MV-4-11 (cell line): ENCODE measurements at regions not wholly inside any gene's neighbourhood (a gene's known extent, or its start where the extent isn't known, plus 50 kb on each side); places are given as distances from the start of the nearest gene placed in this dataset.

ENCODE experiments used
- DNase-seq: peaks from one replicate; lab custom pipeline; 2025; lab: John Stamatoyannopoulos, UW

DNA sequence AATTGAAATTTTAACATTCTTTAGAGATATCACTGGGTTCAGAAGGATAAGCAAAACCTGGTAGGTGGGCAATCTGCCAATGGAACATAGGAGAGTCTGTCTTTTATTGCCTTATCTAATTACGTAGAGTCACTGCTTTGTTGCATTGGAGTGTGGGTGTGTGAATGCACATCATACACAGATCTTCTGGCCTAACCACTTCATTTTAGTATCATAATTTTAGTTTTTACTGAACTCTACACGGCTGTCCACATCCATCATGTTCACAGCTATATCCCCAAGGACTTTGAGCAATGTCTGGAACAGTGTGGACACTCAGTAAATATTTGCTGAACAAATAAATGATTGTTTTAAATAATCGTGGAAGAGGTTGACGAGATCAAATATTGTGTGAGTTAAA, 104.6 kb upstream of the AKIRIN2 start:
- DNase-seq = no peak

DNA sequence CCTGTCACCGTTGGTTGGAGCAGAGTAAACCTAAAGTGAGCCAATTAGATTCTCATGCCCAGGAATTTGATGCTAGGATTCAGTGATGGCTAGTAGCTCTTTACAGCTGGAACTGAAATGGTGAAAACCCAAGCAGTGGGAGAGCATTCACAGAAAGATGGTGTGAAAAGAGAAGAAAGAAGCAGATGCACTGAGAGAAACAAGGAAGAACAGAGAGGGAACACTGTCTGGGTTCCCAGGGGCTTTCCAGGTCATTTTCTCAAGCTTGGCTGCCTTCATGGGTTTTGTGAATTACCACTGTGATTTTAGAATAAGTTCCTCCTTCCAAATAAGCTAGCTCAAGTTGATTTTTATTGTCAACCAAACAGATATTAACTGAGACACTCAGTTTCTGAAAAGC, 104.1 kb upstream of the AKIRIN2 start:
- no peak for DNase-seq

DNA sequence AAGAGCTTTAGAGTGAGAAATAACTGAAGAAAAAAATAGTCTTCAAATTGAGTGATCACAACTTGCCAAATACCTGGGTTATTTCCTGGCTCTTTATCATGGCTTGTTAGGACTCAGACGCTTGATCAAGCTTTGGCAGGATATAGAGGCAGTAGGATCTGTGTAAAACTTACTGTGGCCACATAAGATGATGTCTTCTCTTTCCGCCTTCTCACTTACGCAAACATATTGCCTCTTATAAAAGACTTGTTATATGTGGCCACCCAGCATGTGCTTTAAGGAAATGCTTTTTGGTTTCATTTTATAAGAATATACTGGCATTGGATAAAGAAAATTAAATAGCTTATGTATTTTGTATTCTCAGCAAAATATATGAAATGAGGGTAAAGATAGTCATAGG, 101.8 kb upstream of the AKIRIN2 start:
- DNase-seq = peak; percentile 51

DNA sequence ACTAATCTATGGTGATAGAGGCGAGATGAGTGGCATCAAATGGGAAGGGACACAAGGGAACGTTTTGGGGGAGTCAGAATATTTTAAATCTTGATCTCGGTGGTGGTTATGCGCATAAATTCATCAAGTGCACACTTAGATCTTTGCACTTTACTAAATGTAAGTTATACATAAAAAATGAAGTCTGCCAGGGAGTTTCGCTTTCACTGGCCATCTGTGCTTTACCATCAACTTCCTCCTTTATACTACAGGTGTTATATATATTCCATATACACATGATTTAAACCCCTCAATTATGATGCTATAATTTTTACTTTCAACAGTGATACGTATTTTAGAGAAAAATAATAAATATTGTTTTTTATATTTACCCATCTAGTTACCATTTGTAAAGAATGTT, 97.6 kb upstream of the AKIRIN2 start:
- DNase-seq = peak; percentile 17

DNA sequence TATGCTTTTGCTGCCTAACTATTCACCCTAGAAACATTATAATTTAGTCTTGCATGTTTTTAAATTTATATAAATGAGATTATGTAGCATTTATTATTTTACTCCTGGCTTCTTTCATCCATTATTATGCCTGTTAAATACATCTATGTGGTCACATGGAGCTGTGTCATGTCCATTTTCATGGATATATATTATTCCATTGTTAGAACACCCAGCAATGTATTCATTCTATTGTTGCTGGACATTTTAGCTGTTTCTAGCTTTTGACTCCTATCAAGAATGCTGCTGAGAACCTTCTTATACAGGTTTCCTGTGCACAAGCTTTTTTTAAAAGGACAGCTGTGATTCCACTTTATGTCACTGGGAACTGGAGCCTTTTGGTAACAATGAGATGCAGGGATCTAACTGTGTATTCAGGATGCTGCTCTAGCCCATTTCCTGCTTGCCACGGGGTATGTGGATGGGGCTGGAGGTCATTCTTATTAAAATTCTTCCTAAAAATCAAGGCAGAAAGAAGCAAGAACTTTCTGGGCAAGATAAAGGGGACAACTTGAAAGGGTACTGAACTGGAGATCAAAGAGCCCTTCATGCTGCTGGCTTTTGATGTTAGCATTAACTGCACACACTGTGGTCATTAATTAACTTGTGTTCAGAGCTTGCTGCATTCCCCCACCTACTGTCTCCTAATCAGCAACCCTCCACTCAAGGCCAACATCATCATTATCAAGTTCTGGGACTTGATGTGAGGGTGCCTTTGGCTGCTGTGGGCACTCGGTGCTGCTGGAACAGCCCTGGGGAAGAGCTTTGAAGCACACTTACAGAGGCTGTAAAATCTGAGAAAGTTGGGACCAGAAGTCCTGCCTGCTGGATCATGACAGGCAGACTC, 96.6 kb upstream of the AKIRIN2 start:
- DNase-seq = no peak

DNA sequence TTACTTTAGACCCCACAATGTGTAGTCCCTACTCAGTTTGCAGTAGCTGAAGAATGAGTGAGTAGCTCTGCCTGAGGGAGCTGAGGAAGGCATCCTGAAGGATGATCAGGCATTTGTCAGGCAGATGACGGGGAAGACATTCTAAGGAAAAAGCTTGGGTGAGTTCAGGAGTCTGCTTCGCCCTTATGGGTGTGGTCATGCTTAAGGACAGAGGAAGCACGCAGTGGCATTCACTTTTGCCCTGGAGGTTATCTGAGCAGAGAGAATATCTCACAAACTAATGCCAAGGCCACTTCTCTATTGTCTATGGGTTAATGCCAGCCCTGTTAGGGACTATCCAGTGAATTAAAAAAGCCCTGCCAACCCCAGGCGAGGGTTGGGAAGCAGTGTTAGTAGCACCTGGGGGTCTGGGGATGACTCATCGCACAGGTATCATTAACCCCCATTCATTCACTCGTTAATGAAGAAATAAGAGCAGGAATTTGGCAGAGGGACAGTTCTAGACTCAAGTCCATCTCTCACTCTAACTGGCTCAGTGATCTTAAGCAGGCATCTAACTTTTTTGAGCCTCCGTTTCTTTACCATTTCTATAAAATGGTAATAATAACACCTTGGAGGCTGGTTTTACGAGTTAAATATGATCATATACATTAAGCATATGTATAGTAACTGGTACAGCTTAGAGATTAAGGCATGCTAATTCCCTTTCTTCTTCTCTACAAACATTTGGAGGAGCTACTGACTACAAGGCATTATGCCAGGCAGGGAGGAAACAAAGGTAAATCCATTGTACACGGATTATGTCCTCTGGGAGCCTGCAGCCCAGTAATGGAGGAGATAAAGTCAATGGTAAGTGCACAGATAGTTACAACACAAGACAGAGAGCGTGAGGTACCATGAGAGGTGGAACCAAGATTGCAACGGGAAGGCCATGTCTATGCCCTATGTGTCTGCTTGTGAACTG, 93.2 kb upstream of the AKIRIN2 start:
- DNase-seq = no peak

DNA sequence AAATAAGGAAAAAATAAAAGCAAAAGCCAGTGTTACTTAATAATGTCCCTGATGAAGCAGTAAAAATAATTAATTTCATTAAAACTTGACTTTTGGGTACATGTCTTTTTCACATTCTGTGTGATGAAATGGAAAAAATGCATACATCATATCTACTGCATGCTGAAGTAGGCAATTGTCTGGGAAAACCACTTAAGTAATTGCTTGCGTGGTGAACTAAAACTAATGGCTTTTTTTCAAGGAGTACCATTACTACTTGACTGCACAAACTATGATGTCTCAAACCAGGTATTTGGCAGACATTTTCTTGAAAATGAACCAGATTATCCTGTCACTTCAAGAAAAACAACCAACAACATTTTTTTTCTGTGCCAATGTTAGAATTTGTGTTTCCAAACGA, 91.3 kb upstream of the AKIRIN2 start:
- no peak for DNase-seq

DNA sequence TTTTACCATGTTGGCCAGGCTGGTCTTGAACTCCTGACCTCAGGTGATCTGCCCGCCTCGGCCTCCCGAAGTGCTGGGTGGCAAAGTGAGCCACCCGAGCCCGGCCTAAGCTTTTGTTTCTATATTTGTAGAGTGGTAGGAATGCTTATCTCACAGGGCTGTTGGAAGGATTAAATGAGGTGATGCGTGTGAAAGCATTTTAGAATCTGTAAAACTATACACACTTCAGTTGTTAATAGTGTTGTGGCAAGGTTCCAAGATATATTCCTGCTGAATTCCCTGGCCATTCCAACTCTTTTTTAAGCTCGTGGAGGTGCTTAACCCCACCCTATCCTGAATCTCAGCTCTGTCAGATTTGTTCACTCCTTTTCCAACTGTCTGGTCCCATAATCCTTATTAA, 89.9 kb upstream of the AKIRIN2 start:
- DNase-seq = no peak

DNA sequence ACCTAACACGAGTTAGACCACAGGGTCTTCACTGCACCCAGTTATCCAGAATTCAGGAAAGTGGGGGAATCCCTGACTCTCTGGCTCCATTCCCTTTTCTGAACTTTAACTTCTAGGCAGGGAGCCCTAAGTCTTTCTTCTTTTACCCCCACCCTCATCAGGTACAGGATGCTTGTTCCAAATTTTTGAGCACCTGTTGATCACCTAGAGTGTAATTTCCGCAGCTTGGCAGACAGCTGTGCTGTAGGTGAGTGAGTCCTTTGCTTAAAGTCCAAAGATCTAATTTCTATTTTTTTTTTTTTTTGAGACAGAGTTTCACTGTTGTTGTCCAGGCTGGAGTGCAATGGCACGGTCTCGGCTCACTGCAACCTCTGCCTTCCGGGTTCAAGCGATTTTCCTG, 89.5 kb upstream of the AKIRIN2 start:
- no peak for DNase-seq

DNA sequence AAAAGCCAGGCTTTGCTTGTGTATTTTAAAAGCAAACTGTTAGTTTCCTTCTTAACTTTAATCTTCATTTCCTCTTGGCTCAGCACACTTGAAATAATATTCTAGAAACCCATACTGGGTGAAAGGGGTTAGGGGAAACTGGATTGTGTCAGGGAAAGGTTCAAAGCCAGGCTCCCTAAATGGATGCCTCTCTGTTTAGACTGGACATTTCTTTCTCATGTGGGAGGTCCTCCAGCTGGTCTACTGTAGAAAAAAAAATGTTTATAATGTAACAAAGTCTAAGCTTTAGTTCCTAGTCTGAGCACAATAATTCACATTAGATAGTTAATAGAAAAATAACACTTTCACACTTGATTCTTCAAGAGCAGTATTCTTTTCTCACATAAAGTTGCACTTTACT, 89.0 kb upstream of the AKIRIN2 start:
- DNase-seq = no peak

DNA sequence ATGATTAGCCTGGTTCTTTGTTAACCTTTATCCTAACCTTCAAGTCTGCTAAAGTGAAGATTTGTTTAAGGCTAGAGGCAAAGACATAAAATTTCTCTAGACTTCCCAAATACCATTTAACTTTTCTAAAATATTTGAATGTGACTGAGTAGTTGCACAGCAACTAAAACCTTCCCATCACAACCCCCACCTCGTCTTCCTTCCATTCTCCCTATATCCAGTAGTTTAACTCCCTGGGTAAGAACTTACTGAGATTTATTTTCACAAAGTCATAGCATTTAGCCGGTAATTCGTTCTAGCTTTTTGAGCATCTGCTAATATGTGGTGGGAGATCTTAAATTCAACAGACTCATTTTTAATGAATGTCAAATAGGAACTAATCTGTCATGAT, 87.9 kb upstream of the AKIRIN2 start:
- no peak for DNase-seq

DNA sequence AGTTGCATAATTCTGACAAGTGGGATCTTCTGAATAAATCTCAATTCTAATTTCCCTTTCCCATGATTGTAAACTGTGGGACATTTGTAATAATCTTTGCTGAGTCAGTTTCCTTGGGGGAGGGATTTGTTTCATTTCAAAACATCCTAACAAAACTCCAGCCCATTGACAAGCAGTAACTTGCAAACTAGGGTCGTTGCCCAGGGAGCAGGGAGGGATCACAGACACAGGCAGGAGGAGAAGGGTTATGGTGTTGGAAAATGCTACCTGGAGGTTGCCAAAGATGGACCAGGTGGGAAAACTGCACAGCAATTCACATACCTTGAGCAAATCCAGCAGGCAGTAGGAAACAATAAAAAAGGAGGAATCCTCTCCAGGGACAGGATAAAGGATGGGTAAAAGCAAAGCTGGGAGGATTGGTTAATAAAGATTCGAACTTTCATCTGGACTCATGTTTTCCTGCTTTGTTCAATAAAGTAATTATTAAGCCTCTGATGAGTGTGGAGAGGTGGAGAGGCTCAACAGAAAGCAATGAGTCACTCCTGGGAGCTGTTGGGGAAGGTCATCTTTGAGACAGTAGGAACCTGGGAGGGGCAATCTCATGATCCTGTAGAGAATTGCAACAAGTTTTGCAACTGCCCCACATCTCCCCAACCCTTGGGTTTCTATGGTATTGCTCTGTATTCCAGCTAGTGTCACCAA, 87.3 kb upstream of the AKIRIN2 start:
- peak; percentile 82 for DNase-seq

DNA sequence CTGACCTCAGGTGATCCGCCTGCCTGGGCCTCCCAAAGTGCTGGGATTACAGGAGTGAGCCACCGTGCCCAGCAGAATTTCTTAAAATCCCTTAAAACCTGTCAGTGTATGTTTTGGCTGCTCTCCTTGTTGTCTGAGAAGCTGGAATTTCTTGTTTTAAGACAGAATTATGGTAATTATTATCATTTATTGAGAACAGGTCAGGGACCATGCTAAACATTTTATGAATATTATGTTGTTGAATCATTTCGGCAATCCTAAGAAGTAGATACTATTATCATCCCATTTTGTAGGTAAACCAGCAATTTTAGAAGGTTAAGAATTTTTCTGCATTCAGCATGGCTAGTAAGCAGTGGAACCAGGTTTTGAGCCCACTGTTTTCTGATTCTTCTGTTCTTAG, 86.1 kb upstream of the AKIRIN2 start:
- DNase-seq = no peak

DNA sequence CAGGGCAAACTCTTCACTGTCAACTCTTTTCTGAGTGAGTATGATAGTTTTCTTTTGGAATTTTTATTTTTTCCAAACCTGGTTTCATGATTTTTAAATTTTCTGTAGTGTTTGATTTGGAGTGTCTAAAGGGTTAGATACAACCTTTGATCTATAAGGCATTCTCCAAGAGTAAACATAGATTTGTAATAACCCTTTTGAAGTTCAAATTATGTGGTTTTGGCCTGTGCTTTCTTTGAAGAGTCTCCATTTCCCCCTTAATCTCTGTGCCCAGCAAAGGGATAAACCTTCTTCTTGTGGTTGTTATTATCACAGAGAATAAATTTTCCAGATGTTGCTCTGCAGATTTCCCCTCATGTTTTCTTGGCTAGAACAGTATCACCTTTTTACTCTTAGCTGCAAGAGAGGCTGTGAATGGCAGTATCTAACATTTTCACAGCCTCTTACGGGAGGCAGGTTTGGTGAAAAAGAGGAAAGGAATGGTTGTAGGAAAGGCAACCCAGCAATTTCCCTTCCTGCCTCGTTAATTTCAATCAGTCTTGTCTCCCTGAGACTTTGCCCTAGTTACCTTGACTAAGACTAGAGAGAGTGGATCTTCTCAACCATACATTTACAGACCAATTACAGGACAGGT, 83.3 kb upstream of the AKIRIN2 start:
- DNase-seq = no peak

DNA sequence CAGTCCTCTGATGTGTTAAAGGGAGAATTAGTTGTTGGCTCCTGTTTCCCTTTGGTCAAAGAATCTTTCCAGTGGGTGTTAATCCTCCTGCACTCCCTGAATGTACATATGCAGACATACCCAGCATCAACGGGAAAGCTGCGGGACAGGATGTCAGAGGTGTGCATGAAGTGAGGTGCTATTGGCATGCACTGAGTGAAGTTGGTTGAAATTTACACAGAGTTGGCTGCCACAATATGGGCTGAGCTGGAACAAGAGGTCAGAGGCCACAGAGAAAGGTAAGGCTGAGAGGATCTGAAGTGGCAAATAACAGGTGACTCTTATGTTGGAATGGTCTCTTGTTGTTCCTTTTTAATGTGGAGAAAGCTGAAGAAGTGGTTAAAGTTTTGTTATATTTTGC, 82.7 kb upstream of the AKIRIN2 start:
- DNase-seq = no peak

DNA sequence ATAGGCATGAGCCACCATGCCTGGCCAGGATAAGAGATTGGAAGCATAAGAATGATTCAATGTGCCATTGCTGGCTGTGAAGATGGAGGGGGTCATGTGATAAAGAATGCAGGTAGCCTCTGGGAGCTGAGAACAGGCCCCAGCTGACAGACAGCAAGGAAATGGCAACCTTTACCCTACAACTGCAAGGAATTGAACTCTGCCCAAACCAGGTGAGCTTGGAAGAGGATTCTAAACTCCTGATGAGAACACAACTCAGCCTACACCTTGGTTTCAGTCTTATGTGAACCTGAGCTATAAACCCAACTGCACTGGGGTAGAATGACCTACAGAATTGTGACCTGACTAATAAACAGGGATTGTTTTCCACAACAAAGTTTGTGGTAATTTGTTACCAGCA, 82.0 kb upstream of the AKIRIN2 start:
- DNase-seq = no peak

DNA sequence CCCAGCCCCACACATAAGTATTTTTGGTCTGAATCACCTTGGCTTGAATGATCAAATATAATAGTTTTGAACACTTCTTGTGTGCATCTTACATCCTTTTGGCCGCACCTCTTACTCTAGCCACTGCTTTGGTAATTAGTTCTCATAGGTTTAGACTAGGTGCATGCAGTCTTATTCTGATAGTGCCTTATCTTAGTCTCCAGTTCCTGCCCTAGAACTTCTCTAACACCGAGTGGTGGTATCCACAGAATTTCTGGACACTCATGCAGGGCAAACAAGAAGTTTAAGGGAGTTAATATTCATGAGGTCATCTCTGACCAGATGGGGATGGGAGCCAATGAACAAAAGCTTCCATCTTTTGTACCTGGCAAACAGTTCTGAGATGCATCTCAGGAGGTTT, 77.5 kb upstream of the AKIRIN2 start:
- no peak for DNase-seq

DNA sequence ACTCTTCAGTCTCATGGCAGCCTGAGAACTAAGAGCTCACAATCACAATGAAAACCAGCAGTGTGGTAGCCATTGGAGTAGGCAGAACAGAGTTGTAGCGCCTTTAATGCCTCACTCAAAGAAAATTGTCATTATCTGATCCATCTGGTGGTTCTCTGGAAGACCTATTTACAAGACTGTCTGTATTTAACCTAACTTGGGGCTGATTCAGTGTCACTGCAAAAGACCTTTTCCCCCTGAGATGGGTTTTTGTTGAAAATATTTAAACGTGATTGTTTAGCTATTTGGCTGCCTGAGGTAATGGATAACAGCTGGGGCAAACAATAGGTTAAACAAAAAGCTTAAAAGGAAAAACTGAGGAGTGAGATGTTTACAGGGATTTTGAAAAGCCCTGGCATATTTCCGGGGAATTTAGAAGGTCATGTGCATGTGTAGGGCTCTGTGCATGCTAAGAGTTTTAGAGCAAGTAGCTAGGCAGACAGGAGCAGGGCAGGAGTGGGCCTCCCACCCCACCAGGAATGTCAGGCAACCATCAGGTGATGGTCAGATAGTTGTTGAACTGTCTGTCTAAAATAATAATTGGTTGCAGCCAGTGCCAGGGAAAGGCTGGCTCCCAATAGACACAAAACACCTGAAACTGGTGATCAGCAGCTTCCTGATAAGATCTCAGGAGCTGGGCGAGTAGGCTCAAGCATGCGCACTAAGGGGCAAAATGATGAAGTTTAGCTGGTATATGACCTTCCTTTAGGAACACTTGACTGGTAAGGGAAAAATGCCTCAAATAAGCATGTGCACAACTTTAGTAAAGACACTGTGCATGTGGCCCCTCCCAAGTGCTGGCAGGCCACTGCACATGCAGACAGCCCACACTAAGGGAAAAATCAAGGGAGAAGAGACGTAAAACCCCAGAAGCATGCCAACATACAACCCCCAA, 70.8 kb upstream of the AKIRIN2 start:
- no peak for DNase-seq

DNA sequence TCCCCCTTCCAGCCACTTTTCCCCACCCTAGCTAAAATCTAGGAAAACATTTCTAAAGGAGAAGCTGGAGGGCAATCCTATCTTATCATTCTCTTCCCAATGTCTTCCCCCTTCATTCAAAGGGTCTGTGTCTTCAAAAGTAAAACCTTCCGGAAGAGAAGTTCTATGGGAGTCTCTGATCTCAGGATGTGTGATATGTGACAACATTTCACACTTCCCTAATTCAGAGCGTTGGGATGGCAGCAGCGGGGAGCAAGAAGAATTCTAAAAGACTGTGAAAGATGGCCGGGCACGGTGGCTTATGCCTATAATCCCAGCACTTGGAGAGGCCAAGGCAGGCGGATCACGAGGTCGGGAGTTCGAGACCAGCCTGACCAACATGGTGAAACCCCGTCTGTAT, 65.4 kb upstream of the AKIRIN2 start:
- peak; percentile 58 for DNase-seq

DNA sequence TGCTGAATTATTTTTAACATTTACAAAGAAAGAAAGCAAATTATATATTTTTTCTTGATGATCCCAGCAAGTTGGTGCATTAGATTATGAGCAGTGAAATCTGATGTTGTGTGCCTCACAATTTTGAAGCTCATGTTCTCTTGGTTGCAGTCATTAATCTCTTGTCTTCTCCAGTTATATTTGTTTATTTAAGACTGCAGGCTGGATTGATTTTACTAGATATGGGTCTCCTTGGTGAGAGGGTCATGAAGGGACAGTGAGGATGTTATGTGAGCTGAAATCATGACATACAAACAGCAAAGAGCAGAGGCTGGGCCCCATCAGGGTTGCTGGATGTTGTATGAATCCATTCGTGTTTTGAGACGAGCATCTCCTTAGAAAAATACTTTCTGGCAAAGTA, 64.2 kb upstream of the AKIRIN2 start:
- DNase-seq = no peak

DNA sequence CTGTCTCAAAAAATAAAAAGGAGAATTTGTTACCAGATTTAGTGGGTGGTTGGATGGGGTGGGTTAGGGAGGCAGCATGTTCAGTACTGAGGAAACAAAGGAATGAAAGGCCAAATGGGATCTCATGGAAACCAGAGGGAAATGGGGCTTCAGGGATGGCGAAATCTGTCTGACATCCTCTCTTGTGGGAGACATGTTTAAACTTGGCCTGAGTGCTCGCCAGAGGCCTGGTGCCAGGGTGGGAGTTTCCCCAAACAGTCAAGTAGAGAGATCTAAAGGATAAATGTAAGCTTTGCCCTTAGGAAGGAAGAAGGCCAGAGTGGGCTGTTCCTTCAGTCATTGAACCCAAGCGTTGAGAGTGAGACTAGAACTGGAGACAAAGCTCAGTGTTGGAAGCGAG, 61.9 kb upstream of the AKIRIN2 start:
- peak; percentile 8 for DNase-seq
